HG02884 (cell line): ENCODE measurements at regions not wholly inside any gene's neighbourhood (a gene's known extent, or its start where the extent isn't known, plus 50 kb on each side); places are given as distances from the start of the nearest gene placed in this dataset.

Experiments
- ATAC-seq: cut with Tn5 transposase; IDR thresholded peaks from one replicate; pipeline ENCODE4 v1.9.1; 2021; ENCODE audit warnings: mild to moderate bottlenecking, moderate library complexity; ENCODE audit not compliant: unreplicated experiment

GRCh38 chr4:83172371-83172770 lies 57.8 kb upstream of the PLAC8 start:
- ATAC-seq, result no peak

- ATAC-seq, result no peak
Measured at GRCh38 chr4:83171436-83172039, 57.0 kb upstream of the PLAC8 start.

- no peak for ATAC-seq
Measured at GRCh38 chr4:83170952-83171399, 56.4 kb upstream of the PLAC8 start.
